ENCODE measurements at regions not wholly inside any gene's neighbourhood (a gene's known extent, or its start where the extent isn't known, plus 50 kb on each side); places are given as distances from the start of the nearest gene placed in this dataset.
"Not testable (repeated sequence)": the region's sequence is repeated elsewhere in the genome, so short reads cannot be mapped to it uniquely, and the experiment has no call there.

GRCh38 chr5:145407300-145408047 lies 427.7 kb downstream of the PRELID2 start:
- TF ChIP-seq POLR2A (IDR thresholded peaks at IDR 0.05; ENCODE audit: low read length) (no peak), GATA1 (IDR thresholded peaks at IDR 0.05; ENCODE audit: low read depth, low read length) (no peak)
- no peak for DNase-seq

- TF ChIP-seq POLR2A (IDR thresholded peaks at IDR 0.05; ENCODE audit: low read length) (no peak), GATA1 (IDR thresholded peaks at IDR 0.05; ENCODE audit: low read depth, low read length) (no peak)
- DNase-seq = no peak
Observed at GRCh38 chr5:145403992-145404391, 431.1 kb downstream of the PRELID2 start.

GRCh38 chr5:145396888-145397287 lies 438.3 kb downstream of the PRELID2 start:
- TF ChIP-seq POLR2A (IDR thresholded peaks at IDR 0.05; ENCODE audit: low read length) (no peak), GATA1 (IDR thresholded peaks at IDR 0.05; ENCODE audit: low read depth, low read length) (no peak)
- DNase-seq = no peak

- DNase-seq = not testable (repeated sequence)
Observed at GRCh38 chr5:145395151-145395550, 440.0 kb downstream of the PRELID2 start.

GRCh38 chr5:145393426-145393825 lies 441.7 kb downstream of the PRELID2 start:
- no peak for DNase-seq

GRCh38 chr5:145389047-145389446 lies 446.1 kb downstream of the PRELID2 start:
- no peak for TF ChIP-seq POLR2A (IDR thresholded peaks at IDR 0.05; ENCODE audit: low read length)
- no peak for TF ChIP-seq GATA1 (IDR thresholded peaks at IDR 0.05; ENCODE audit: low read depth, low read length)
- no peak for DNase-seq

More at GRCh38 chr5:145393426-145393825, 441.7 kb downstream of the PRELID2 start:
- no peak for TF ChIP-seq GATA1 (IDR thresholded peaks at IDR 0.05; ENCODE audit: low read depth, low read length)
- no peak for TF ChIP-seq POLR2A (IDR thresholded peaks at IDR 0.05; ENCODE audit: low read length)

GRCh38 chr5:145385276-145385675 lies 449.9 kb downstream of the PRELID2 start:
- DNase-seq = no peak
- no peak for TF ChIP-seq GATA1 (IDR thresholded peaks at IDR 0.05; ENCODE audit: low read depth, low read length)
- TF ChIP-seq POLR2A (IDR thresholded peaks at IDR 0.05; ENCODE audit: low read length) = no peak

- TF ChIP-seq GATA1 (IDR thresholded peaks at IDR 0.05; ENCODE audit: low read depth, low read length) = no peak
- DNase-seq = no peak
Observed at GRCh38 chr5:145378226-145378625, 456.9 kb downstream of the PRELID2 start.

GRCh38 chr5:145375521-145375920 lies 459.6 kb downstream of the PRELID2 start:
- no peak for TF ChIP-seq GATA1 (IDR thresholded peaks at IDR 0.05; ENCODE audit: low read depth, low read length)
- no peak for DNase-seq

- no peak for DNase-seq
- TF ChIP-seq POLR2A (IDR thresholded peaks at IDR 0.05; ENCODE audit: low read length) (no peak), GATA1 (IDR thresholded peaks at IDR 0.05; ENCODE audit: low read depth, low read length) (no peak)
Observed at GRCh38 chr5:145365464-145365863, 469.7 kb downstream of the PRELID2 start.

- DNase-seq = no peak
- no peak for TF ChIP-seq POLR2A (IDR thresholded peaks at IDR 0.05; ENCODE audit: low read length)
- no peak for TF ChIP-seq GATA1 (IDR thresholded peaks at IDR 0.05; ENCODE audit: low read depth, low read length)
Observed at GRCh38 chr5:145362266-145362665, 472.9 kb downstream of the PRELID2 start.

- TF ChIP-seq POLR2A (IDR thresholded peaks at IDR 0.05; ENCODE audit: low read length) (no peak), GATA1 (IDR thresholded peaks at IDR 0.05; ENCODE audit: low read depth, low read length) (no peak)
Observed at GRCh38 chr5:145360936-145361335, 474.2 kb downstream of the PRELID2 start.

GRCh38 chr5:145350513-145350912 lies 484.6 kb downstream of the PRELID2 start:
- no peak for DNase-seq
- TF ChIP-seq GATA1 (IDR thresholded peaks at IDR 0.05; ENCODE audit: low read depth, low read length) (no peak), POLR2A (IDR thresholded peaks at IDR 0.05; ENCODE audit: low read length) (no peak)

More at GRCh38 chr5:145360936-145361335, 474.2 kb downstream of the PRELID2 start:
- no peak for DNase-seq

GRCh38 chr5:145347026-145347616 lies 488.0 kb downstream of the PRELID2 start:
- TF ChIP-seq POLR2A (IDR thresholded peaks at IDR 0.05; ENCODE audit: low read length) = no peak
- no peak for TF ChIP-seq GATA1 (IDR thresholded peaks at IDR 0.05; ENCODE audit: low read depth, low read length)
- peak; percentile 12 to 14 for DNase-seq
